OCI-LY7 (cell line): ENCODE measurements at regions not wholly inside any gene's neighbourhood (a gene's known extent, or its start where the extent isn't known, plus 50 kb on each side); places are given as distances from the start of the nearest gene placed in this dataset.

Experiments
- CTCF ChIP-seq: fragments of 200-600 bp; sonication (generic); conservative IDR thresholded peaks from 2 replicates; pipeline ENCODE4 v1.5.1; 2014; ENCODE audit warnings: mild to moderate bottlenecking, antibody characterized with exemption, low read length, moderate library complexity, mixed read lengths
- EZH2phosphoT487 ChIP-seq: fragments of 200-600 bp; sonication (generic); IDR thresholded peaks from 2 replicates; pipeline ENCODE4 v1.6.1; 2018; ENCODE audit warnings: low read depth, borderline replicate concordance, mild to moderate bottlenecking, mixed run types, antibody characterized with exemption, low read length, moderate library complexity, mixed read lengths

GRCh38 chr2:97348265-97348664 is 235.3 kb downstream of the ANKRD36 start:
- TF ChIP-seq CTCF: no peak
- TF ChIP-seq EZH2phosphoT487: no peak
